Activated CD4-positive, alpha-beta T cell treated with anti-CD3 and anti-CD28 coated beads, Interleukin-2, amount 10 ng/mL, durations not matched to agents 7 days and 5 days (primary cell): ENCODE measurements at regions not wholly inside any gene's neighbourhood (a gene's known extent, or its start where the extent isn't known, plus 50 kb on each side); places are given as distances from the start of the nearest gene placed in this dataset.

Source experiments
- CTCF ChIA-PET: fragments of 350-600 bp; sonication (Branson Sonifier 250); formaldehyde crosslinking; loops from one replicate; lab custom pipeline; 2021; ENCODE audit warnings: antibody characterized with exemption; lab: Charles Lee
- POLR2A ChIA-PET: fragments of 350-600 bp; sonication (Branson Sonifier 250); formaldehyde crosslinking; loops from one replicate; lab custom pipeline; 2021; ENCODE audit warnings: antibody characterized with exemption; lab: Charles Lee
- DNase-seq: peaks from one replicate; pipeline ENCODE4 v3.0.0-alpha.2; 2020
- H3K27ac Mint-ChIP-seq: one replicate; pipeline ENCODE4 v1.8.0; 2021; ENCODE audit warnings: mild to moderate bottlenecking, moderate library complexity, mixed read lengths
- H3K27me3 Mint-ChIP-seq: one replicate; pipeline ENCODE4 v1.8.0; 2021; ENCODE audit warnings: mixed read lengths
- H3K36me3 Mint-ChIP-seq: one replicate; pipeline ENCODE4 v1.8.0; 2021; ENCODE audit warnings: low read depth, mixed read lengths
- H3K4me1 Mint-ChIP-seq: one replicate; pipeline ENCODE4 v1.8.0; 2021; ENCODE audit warnings: mixed read lengths
- H3K4me3 Mint-ChIP-seq: one replicate; pipeline ENCODE4 v1.8.0; 2021; ENCODE audit warnings: mild to moderate bottlenecking, moderate library complexity, mixed read lengths
- H3K9me3 Mint-ChIP-seq: one replicate; pipeline ENCODE4 v1.8.0; 2021; ENCODE audit warnings: mixed read lengths

DNA sequence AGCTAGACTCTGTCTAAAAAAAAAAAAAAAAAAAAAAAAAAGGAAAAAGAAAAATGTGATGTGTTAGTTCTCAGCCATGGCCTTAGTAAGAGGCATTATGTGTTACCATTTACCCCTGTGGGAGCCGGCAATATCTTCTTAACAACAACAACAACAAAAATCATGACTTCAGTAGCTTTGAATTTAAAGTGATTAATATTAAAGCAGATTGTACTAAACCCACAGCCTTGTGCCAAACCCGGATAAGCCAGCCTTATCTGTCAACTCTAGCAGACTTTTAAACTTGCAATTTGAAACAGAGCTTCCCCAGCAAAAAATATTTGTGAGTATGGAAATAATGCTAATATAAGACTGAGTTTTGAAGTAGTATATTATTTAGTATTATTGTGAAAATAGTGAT, 462.1 kb upstream of the GNPDA2 start:
- Mint-ChIP-seq H3K27ac (no peak overlapping the region), H3K4me3 (no peak overlapping the region), H3K4me1 (no peaks in the 10 kb centered on the region), H3K36me3 (no peaks in the 10 kb centered on the region), H3K9me3 (peaks cover 2% of the 10 kb centered on the region), H3K27me3 (no peaks in the 10 kb centered on the region)
- ChIA-PET POLR2A (no interaction called here), CTCF (no interaction called here)
- DNase-seq, result no peak

- CTCF ChIA-PET, result no interaction called here
- POLR2A ChIA-PET, result no interaction called here
- no peak overlapping the region for H3K27ac Mint-ChIP-seq
- no peaks in the 10 kb centered on the region for H3K4me1 Mint-ChIP-seq
- H3K9me3 Mint-ChIP-seq, result peaks cover 2% of the 10 kb centered on the region
- H3K27me3 Mint-ChIP-seq, result no peaks in the 10 kb centered on the region
- no peak for DNase-seq
- no peak overlapping the region for H3K4me3 Mint-ChIP-seq
- H3K36me3 Mint-ChIP-seq, result no peaks in the 10 kb centered on the region
Measured at GRCh38 chr4:45186249-45186648, 459.9 kb upstream of the GNPDA2 start.

GRCh38 chr4:45183905-45184304, 457.5 kb upstream of the GNPDA2 start:
- Mint-ChIP-seq H3K4me1 (no peaks in the 10 kb centered on the region), H3K27ac (no peak overlapping the region), H3K36me3 (no peaks in the 10 kb centered on the region), H3K27me3 (no peaks in the 10 kb centered on the region), H3K9me3 (peaks cover 2% of the 10 kb centered on the region), H3K4me3 (no peak overlapping the region)
- POLR2A ChIA-PET, result no interaction called here
- no peak for DNase-seq
- CTCF ChIA-PET, result no interaction called here

DNA sequence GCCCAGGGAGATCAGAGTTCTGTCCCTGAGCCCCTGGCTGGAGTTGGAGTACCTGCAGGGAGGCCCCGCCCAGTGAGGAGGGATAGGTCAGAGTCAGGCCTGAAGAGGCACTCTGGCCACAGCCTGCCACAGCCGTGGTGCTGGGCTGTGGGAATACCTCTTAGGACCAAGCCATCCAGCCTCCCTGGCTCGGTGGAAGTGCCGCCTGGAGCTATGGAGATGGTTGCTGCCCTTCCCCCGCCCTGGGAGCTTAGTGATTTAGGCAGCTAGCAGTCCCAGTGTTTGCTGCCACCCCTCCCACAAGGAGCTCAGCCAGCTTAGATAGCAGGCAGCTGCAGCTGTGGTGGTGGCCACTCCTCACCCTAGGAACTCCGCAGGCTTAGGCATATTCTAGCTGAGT, 446.3 kb upstream of the GNPDA2 start:
- H3K36me3 Mint-ChIP-seq, result no peaks in the 10 kb centered on the region
- no peaks in the 10 kb centered on the region for H3K27me3 Mint-ChIP-seq
- CTCF ChIA-PET, result no interaction called here
- no peak for DNase-seq
- H3K27ac Mint-ChIP-seq, result no peak overlapping the region
- H3K4me1 Mint-ChIP-seq, result no peaks in the 10 kb centered on the region
- POLR2A ChIA-PET, result no interaction called here
- no peak overlapping the region for H3K4me3 Mint-ChIP-seq
- H3K9me3 Mint-ChIP-seq, result peaks cover 23% of the 10 kb centered on the region

DNA sequence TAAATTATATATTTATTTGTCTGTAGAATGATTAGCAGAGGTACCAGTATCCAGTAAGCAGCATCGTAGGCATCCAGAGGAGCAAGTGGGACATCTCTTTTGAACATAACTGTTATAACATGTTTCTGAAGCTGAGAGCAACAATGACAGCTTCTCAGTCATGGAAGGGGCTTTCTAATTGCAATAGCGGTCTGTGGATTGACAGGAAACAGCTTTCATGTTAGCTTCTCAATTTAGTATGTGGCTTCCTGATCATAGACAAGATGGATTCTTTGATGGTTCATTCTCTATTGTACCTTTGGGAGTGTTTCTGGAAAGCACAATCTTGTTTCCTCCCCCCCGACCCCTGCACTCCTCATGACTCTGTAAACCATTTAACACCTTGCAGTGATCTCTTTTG, 434.6 kb upstream of the GNPDA2 start:
- CTCF ChIA-PET, result no interaction called here
- H3K36me3 Mint-ChIP-seq, result no peaks in the 10 kb centered on the region
- H3K9me3 Mint-ChIP-seq, result peaks cover 3% of the 10 kb centered on the region
- POLR2A ChIA-PET, result no interaction called here
- no peak overlapping the region for H3K4me3 Mint-ChIP-seq
- H3K27me3 Mint-ChIP-seq, result no peaks in the 10 kb centered on the region
- no peak overlapping the region for H3K27ac Mint-ChIP-seq
- DNase-seq, result no peak
- no peaks in the 10 kb centered on the region for H3K4me1 Mint-ChIP-seq

DNA sequence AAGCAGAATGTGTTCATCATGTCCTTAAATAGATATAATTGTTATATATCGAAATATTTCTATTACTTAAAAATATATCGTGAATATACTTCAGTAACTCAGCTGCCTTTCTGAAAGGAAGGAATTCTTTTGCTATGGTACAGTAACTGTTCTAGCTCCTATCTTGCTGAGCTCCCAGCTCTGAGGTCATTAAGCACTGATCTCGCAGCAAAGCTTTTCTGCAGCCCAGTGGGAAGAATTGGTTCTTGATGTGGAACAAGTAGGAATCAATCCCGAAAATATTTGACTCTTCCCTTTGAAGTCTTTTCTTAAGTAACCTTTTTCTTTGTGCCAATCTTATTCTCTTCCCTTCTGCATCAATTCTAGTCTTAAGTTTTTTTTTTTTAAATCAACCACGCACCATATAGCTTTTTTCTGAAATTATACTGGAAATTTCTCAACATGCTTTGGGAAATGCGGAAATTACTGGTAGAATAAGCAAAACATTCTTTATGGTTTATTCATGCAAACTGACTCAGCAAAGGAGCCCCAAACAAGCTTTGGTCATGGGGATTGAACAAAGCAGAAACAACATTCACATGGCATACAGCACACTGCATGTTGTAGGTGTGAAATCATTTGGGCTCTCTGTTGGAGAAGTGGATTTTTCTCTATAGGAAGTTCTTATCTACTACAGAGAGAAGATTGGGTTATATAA, 428.9 kb upstream of the GNPDA2 start:
- no peaks in the 10 kb centered on the region for H3K27me3 Mint-ChIP-seq
- H3K27ac Mint-ChIP-seq, result no peak overlapping the region
- peaks cover 5% of the 10 kb centered on the region for H3K9me3 Mint-ChIP-seq
- ChIA-PET POLR2A (no interaction called here), CTCF (no interaction called here)
- no peak overlapping the region for H3K4me3 Mint-ChIP-seq
- no peaks in the 10 kb centered on the region for H3K4me1 Mint-ChIP-seq
- no peak for DNase-seq
- H3K36me3 Mint-ChIP-seq, result no peaks in the 10 kb centered on the region

GRCh38 chr4:45147866-45148265, 421.5 kb upstream of the GNPDA2 start:
- Mint-ChIP-seq H3K4me1 (no peaks in the 10 kb centered on the region), H3K27me3 (no peaks in the 10 kb centered on the region), H3K4me3 (no peak overlapping the region), H3K9me3 (peaks cover 5% of the 10 kb centered on the region), H3K36me3 (no peaks in the 10 kb centered on the region), H3K27ac (no peak overlapping the region)
- POLR2A ChIA-PET, result no interaction called here
- CTCF ChIA-PET, result no interaction called here
- DNase-seq, result no peak

GRCh38 chr4:45131020-45131419, 404.7 kb upstream of the GNPDA2 start:
- DNase-seq, result no peak
- no peaks in the 10 kb centered on the region for H3K36me3 Mint-ChIP-seq
- ChIA-PET CTCF (no interaction called here), POLR2A (no interaction called here)
- no peak overlapping the region for H3K27ac Mint-ChIP-seq
- no peaks in the 10 kb centered on the region for H3K4me1 Mint-ChIP-seq
- H3K9me3 Mint-ChIP-seq, result no peaks in the 10 kb centered on the region
- H3K4me3 Mint-ChIP-seq, result no peak overlapping the region
- H3K27me3 Mint-ChIP-seq, result no peaks in the 10 kb centered on the region

- no peaks in the 10 kb centered on the region for H3K4me1 Mint-ChIP-seq
- H3K9me3 Mint-ChIP-seq, result no peaks in the 10 kb centered on the region
- ChIA-PET POLR2A (no interaction called here), CTCF (no interaction called here)
- no peak overlapping the region for H3K4me3 Mint-ChIP-seq
- no peak overlapping the region for H3K27ac Mint-ChIP-seq
- no peak for DNase-seq
- H3K36me3 Mint-ChIP-seq, result no peaks in the 10 kb centered on the region
- H3K27me3 Mint-ChIP-seq, result no peaks in the 10 kb centered on the region
Measured at GRCh38 chr4:45122406-45122805, 396.1 kb upstream of the GNPDA2 start.

- DNase-seq, result no peak
- ChIA-PET POLR2A (no interaction called here), CTCF (no interaction called here)
- H3K27me3 Mint-ChIP-seq, result no peaks in the 10 kb centered on the region
- H3K27ac Mint-ChIP-seq, result no peak overlapping the region
- H3K9me3 Mint-ChIP-seq, result no peaks in the 10 kb centered on the region
- H3K36me3 Mint-ChIP-seq, result no peaks in the 10 kb centered on the region
- H3K4me3 Mint-ChIP-seq, result no peak overlapping the region
- H3K4me1 Mint-ChIP-seq, result no peaks in the 10 kb centered on the region
Measured at GRCh38 chr4:45121426-45121975, 395.1 kb upstream of the GNPDA2 start.

GRCh38 chr4:45120163-45120562, 393.8 kb upstream of the GNPDA2 start:
- Mint-ChIP-seq H3K27me3 (no peaks in the 10 kb centered on the region), H3K9me3 (no peaks in the 10 kb centered on the region), H3K27ac (no peak overlapping the region), H3K4me1 (no peaks in the 10 kb centered on the region), H3K4me3 (no peak overlapping the region), H3K36me3 (no peaks in the 10 kb centered on the region)
- ChIA-PET POLR2A (no interaction called here), CTCF (no interaction called here)
- DNase-seq, result no peak

- Mint-ChIP-seq H3K4me1 (no peaks in the 10 kb centered on the region), H3K36me3 (no peaks in the 10 kb centered on the region), H3K4me3 (no peak overlapping the region), H3K9me3 (no peaks in the 10 kb centered on the region), H3K27ac (no peak overlapping the region), H3K27me3 (no peaks in the 10 kb centered on the region)
- ChIA-PET POLR2A (no interaction called here), CTCF (no interaction called here)
- no peak for DNase-seq
Measured at GRCh38 chr4:45119376-45119775, 393.0 kb upstream of the GNPDA2 start.

GRCh38 chr4:45102716-45103115, 376.4 kb upstream of the GNPDA2 start:
- no peaks in the 10 kb centered on the region for H3K27me3 Mint-ChIP-seq
- ChIA-PET CTCF (no interaction called here), POLR2A (no interaction called here)

More at GRCh38 chr4:45102716-45103115, 376.4 kb upstream of the GNPDA2 start:
- no peaks in the 10 kb centered on the region for H3K4me1 Mint-ChIP-seq
- no peak for DNase-seq
- H3K4me3 Mint-ChIP-seq, result no peak overlapping the region
- no peak overlapping the region for H3K27ac Mint-ChIP-seq
- H3K9me3 Mint-ChIP-seq, result peaks cover 2% of the 10 kb centered on the region
- H3K36me3 Mint-ChIP-seq, result no peaks in the 10 kb centered on the region
